ENCODE measurements at regions not wholly inside any gene's neighbourhood (a gene's known extent, or its start where the extent isn't known, plus 50 kb on each side); places are given as distances from the start of the nearest gene placed in this dataset.

- H3K4me3 Mint-ChIP-seq (ENCODE audit: unreplicated experiment), result no peak overlapping the region
- Histone ChIP-seq H4K20me1 (ENCODE audit: insufficient read depth, low read length) (no peaks in the 10 kb centered on the region), H3K79me2 (ENCODE audit: insufficient read depth, low read length) (no peaks in the 10 kb centered on the region), H3K27me3 (ENCODE audit: insufficient read depth, low read length) (no peaks in the 10 kb centered on the region), H3K4me3 (ENCODE audit: insufficient read depth, low read depth, low read length) (no peak overlapping the region), H3K4me2 (ENCODE audit: low read length) (no peak overlapping the region), H3K4me1 (ENCODE audit: insufficient read depth, low read length) (no peaks in the 10 kb centered on the region), H3K27ac (ENCODE audit: low read depth, low read length) (no peak overlapping the region), H3K9me3 (ENCODE audit: insufficient read depth, low read depth, low read length) (no peaks in the 10 kb centered on the region), H3K36me3 (ENCODE audit: insufficient read depth, low read length) (no peaks in the 10 kb centered on the region), H3K9ac (ENCODE audit: low read length) (no peak overlapping the region), H2AFZ (ENCODE audit: low read depth, low read length) (no peak overlapping the region)
- FAIRE-seq (no peak), DNase-seq (ENCODE audit: low read depth) (no peak)
- peaks cover 5% of the 10 kb centered on the region for H3K4me1 Mint-ChIP-seq (ENCODE audit: low read depth, unreplicated experiment)
- H3K27ac Mint-ChIP-seq (ENCODE audit: unreplicated experiment), result no peak overlapping the region
- H3K9me3 Mint-ChIP-seq (ENCODE audit: unreplicated experiment), result peaks cover 7% of the 10 kb centered on the region
- H3K27me3 Mint-ChIP-seq (ENCODE audit: low read depth, unreplicated experiment), result peaks cover 3% of the 10 kb centered on the region
- H3K36me3 Mint-ChIP-seq (ENCODE audit: low read depth, unreplicated experiment), result no peaks in the 10 kb centered on the region
- no peak for TF ChIP-seq CTCF (IDR thresholded peaks at IDR 0.05; ENCODE audit: insufficient read depth, low read depth, low read length)
These were observed 171.9 kb upstream of the USP25 start for GRCh38 chr21:15557925-15558324.

GRCh38 chr21:15558884-15559283 lies 170.9 kb upstream of the USP25 start:
- Mint-ChIP-seq H3K4me1 (ENCODE audit: low read depth, unreplicated experiment) (peaks cover 5% of the 10 kb centered on the region), H3K27ac (ENCODE audit: unreplicated experiment) (no peak overlapping the region), H3K4me3 (ENCODE audit: unreplicated experiment) (no peak overlapping the region), H3K9me3 (ENCODE audit: unreplicated experiment) (peaks cover 7% of the 10 kb centered on the region), H3K27me3 (ENCODE audit: low read depth, unreplicated experiment) (peaks cover 9% of the 10 kb centered on the region), H3K36me3 (ENCODE audit: low read depth, unreplicated experiment) (no peaks in the 10 kb centered on the region)
- Histone ChIP-seq H3K27me3 (ENCODE audit: insufficient read depth, low read length) (no peaks in the 10 kb centered on the region), H4K20me1 (ENCODE audit: insufficient read depth, low read length) (no peaks in the 10 kb centered on the region), H3K27ac (ENCODE audit: low read depth, low read length) (no peak overlapping the region), H3K9ac (ENCODE audit: low read length) (no peak overlapping the region), H3K4me3 (ENCODE audit: insufficient read depth, low read depth, low read length) (no peak overlapping the region), H3K4me1 (ENCODE audit: insufficient read depth, low read length) (no peaks in the 10 kb centered on the region), H3K4me2 (ENCODE audit: low read length) (no peak overlapping the region), H2AFZ (ENCODE audit: low read depth, low read length) (no peak overlapping the region), H3K79me2 (ENCODE audit: insufficient read depth, low read length) (no peaks in the 10 kb centered on the region), H3K36me3 (ENCODE audit: insufficient read depth, low read length) (no peaks in the 10 kb centered on the region), H3K9me3 (ENCODE audit: insufficient read depth, low read depth, low read length) (no peaks in the 10 kb centered on the region)
- DNase-seq (ENCODE audit: low read depth) (no peak), FAIRE-seq (no peak)
- TF ChIP-seq CTCF (IDR thresholded peaks at IDR 0.05; ENCODE audit: insufficient read depth, low read depth, low read length) (no peak), EZH2 (IDR thresholded peaks at IDR 0.05; ENCODE audit: insufficient read depth, low read length) (no peak)

- Histone ChIP-seq H2AFZ (ENCODE audit: low read depth, low read length) (no peak overlapping the region), H3K9me3 (ENCODE audit: insufficient read depth, low read depth, low read length) (no peaks in the 10 kb centered on the region), H3K36me3 (ENCODE audit: insufficient read depth, low read length) (no peaks in the 10 kb centered on the region), H3K4me2 (ENCODE audit: low read length) (no peak overlapping the region), H4K20me1 (ENCODE audit: insufficient read depth, low read length) (no peaks in the 10 kb centered on the region), H3K79me2 (ENCODE audit: insufficient read depth, low read length) (no peaks in the 10 kb centered on the region), H3K27ac (ENCODE audit: low read depth, low read length) (no peak overlapping the region), H3K27me3 (ENCODE audit: insufficient read depth, low read length) (no peaks in the 10 kb centered on the region), H3K4me3 (ENCODE audit: insufficient read depth, low read depth, low read length) (no peak overlapping the region), H3K9ac (ENCODE audit: low read length) (no peak overlapping the region), H3K4me1 (ENCODE audit: insufficient read depth, low read length) (no peaks in the 10 kb centered on the region)
- Mint-ChIP-seq H3K4me3 (ENCODE audit: unreplicated experiment) (no peak overlapping the region), H3K4me1 (ENCODE audit: low read depth, unreplicated experiment) (peaks cover 5% of the 10 kb centered on the region), H3K36me3 (ENCODE audit: low read depth, unreplicated experiment) (no peaks in the 10 kb centered on the region), H3K9me3 (ENCODE audit: unreplicated experiment) (peaks cover 7% of the 10 kb centered on the region), H3K27me3 (ENCODE audit: low read depth, unreplicated experiment) (peaks cover 9% of the 10 kb centered on the region), H3K27ac (ENCODE audit: unreplicated experiment) (no peak overlapping the region)
- FAIRE-seq (no peak), DNase-seq (ENCODE audit: low read depth) (no peak)
- TF ChIP-seq EZH2 (IDR thresholded peaks at IDR 0.05; ENCODE audit: insufficient read depth, low read length), result no peak
- TF ChIP-seq CTCF (IDR thresholded peaks at IDR 0.05; ENCODE audit: insufficient read depth, low read depth, low read length), result no peak
These were observed 170.1 kb upstream of the USP25 start for GRCh38 chr21:15559660-15560059.

Measured in astrocyte (in vitro differentiated cells and primary cell).